ENCODE measurements at regions not wholly inside any gene's neighbourhood (a gene's known extent, or its start where the extent isn't known, plus 50 kb on each side); places are given as distances from the start of the nearest gene placed in this dataset.

GRCh38 chr4:155604718-155605626, 61.7 kb upstream of the GUCY1A1 start:
- Histone ChIP-seq H3K27ac (ENCODE audit: low read depth, low read length) (no peak overlapping the region), H3K9ac (ENCODE audit: low read length in 5 of 5) (no peak overlapping the region), H3K4me1 (ENCODE audit: control insufficient read depth in 5 of 5, insufficient read depth in 5 of 5, low read length in 5 of 5) (peaks cover 0 to 8% (median 5%) of the 10 kb centered on the region in 5 donors), H3K27me3 (ENCODE audit: control insufficient read depth in 5 of 5, insufficient read depth in 4 of 5, low read length in 5 of 5) (no peaks in the 10 kb centered on the region), H3K36me3 (ENCODE audit: control insufficient read depth in 5 of 5, insufficient read depth in 5 of 5, low read length in 5 of 5) (no peaks in the 10 kb centered on the region), H3K4me3 (ENCODE audit: low read depth in 1 of 5, low read length in 5 of 5) (no peak overlapping the region), H3K9me3 (ENCODE audit: control insufficient read depth in 5 of 5, low read length in 5 of 5) (no peaks in the 10 kb centered on the region)

GRCh38 chr4:155603360-155603891, 63.2 kb upstream of the GUCY1A1 start:
- H3K27ac ChIP-seq (ENCODE audit: low read depth, low read length), result no peak overlapping the region
- peaks cover 0 to 7% (median 2%) of the 10 kb centered on the region in 5 donors for H3K4me1 ChIP-seq (ENCODE audit: control insufficient read depth in 5 of 5, insufficient read depth in 5 of 5, low read length in 5 of 5)
- H3K36me3 ChIP-seq (ENCODE audit: control insufficient read depth in 5 of 5, insufficient read depth in 5 of 5, low read length in 5 of 5), result no peaks in the 10 kb centered on the region
- H3K27me3 ChIP-seq (ENCODE audit: control insufficient read depth in 5 of 5, insufficient read depth in 4 of 5, low read length in 5 of 5), result no peaks in the 10 kb centered on the region
- no peak overlapping the region for H3K4me3 ChIP-seq (ENCODE audit: low read depth in 1 of 5, low read length in 5 of 5)
- H3K9me3 ChIP-seq (ENCODE audit: control insufficient read depth in 5 of 5, low read length in 5 of 5), result no peaks in the 10 kb centered on the region
- H3K9ac ChIP-seq (ENCODE audit: low read length in 5 of 5), result no peak overlapping the region

- H3K4me3 ChIP-seq (ENCODE audit: low read depth in 1 of 5, low read length in 5 of 5), result no peak overlapping the region
- no peak overlapping the region for H3K9ac ChIP-seq (ENCODE audit: low read length in 5 of 5)
- H3K9me3 ChIP-seq (ENCODE audit: control insufficient read depth in 5 of 5, low read length in 5 of 5), result no peaks in the 10 kb centered on the region
- no peaks in the 10 kb centered on the region for H3K27me3 ChIP-seq (ENCODE audit: control insufficient read depth in 5 of 5, insufficient read depth in 4 of 5, low read length in 5 of 5)
- no peak overlapping the region for H3K27ac ChIP-seq (ENCODE audit: low read depth, low read length)
- no peaks in the 10 kb centered on the region for H3K36me3 ChIP-seq (ENCODE audit: control insufficient read depth in 5 of 5, insufficient read depth in 5 of 5, low read length in 5 of 5)
- peaks cover 0 to 5% (median 0%) of the 10 kb centered on the region in 5 donors for H3K4me1 ChIP-seq (ENCODE audit: control insufficient read depth in 5 of 5, insufficient read depth in 5 of 5, low read length in 5 of 5)
These were observed 64.1 kb upstream of the GUCY1A1 start for GRCh38 chr4:155602351-155603140.

- no peak overlapping the region for H3K27ac ChIP-seq (ENCODE audit: low read depth, low read length)
- H3K4me3 ChIP-seq (ENCODE audit: low read depth in 1 of 5, low read length in 5 of 5), result no peak overlapping the region
- H3K9ac ChIP-seq (ENCODE audit: low read length in 5 of 5), result no peak overlapping the region
- H3K27me3 ChIP-seq (ENCODE audit: control insufficient read depth in 5 of 5, insufficient read depth in 4 of 5, low read length in 5 of 5), result no peaks in the 10 kb centered on the region
- H3K4me1 ChIP-seq (ENCODE audit: control insufficient read depth in 5 of 5, insufficient read depth in 5 of 5, low read length in 5 of 5), result peaks cover 0 to 5% (median 0%) of the 10 kb centered on the region in 5 donors
- H3K36me3 ChIP-seq (ENCODE audit: control insufficient read depth in 5 of 5, insufficient read depth in 5 of 5, low read length in 5 of 5), result no peaks in the 10 kb centered on the region
- no peaks in the 10 kb centered on the region for H3K9me3 ChIP-seq (ENCODE audit: control insufficient read depth in 5 of 5, low read length in 5 of 5)
These were observed 66.4 kb upstream of the GUCY1A1 start for GRCh38 chr4:155600244-155600643.

GRCh38 chr4:155599596-155599995, 67.1 kb upstream of the GUCY1A1 start:
- Histone ChIP-seq H3K9me3 (ENCODE audit: control insufficient read depth in 5 of 5, low read length in 5 of 5) (no peaks in the 10 kb centered on the region), H3K4me1 (ENCODE audit: control insufficient read depth in 5 of 5, insufficient read depth in 5 of 5, low read length in 5 of 5) (peaks cover 0 to 5% (median 0%) of the 10 kb centered on the region in 5 donors), H3K36me3 (ENCODE audit: control insufficient read depth in 5 of 5, insufficient read depth in 5 of 5, low read length in 5 of 5) (no peaks in the 10 kb centered on the region), H3K4me3 (ENCODE audit: low read depth in 1 of 5, low read length in 5 of 5) (no peak overlapping the region), H3K27me3 (ENCODE audit: control insufficient read depth in 5 of 5, insufficient read depth in 4 of 5, low read length in 5 of 5) (no peaks in the 10 kb centered on the region), H3K9ac (ENCODE audit: low read length in 5 of 5) (no peak overlapping the region), H3K27ac (ENCODE audit: low read depth, low read length) (no peak overlapping the region)

GRCh38 chr4:155599085-155599484, 67.6 kb upstream of the GUCY1A1 start:
- Histone ChIP-seq H3K9me3 (ENCODE audit: control insufficient read depth in 5 of 5, low read length in 5 of 5) (no peaks in the 10 kb centered on the region), H3K9ac (ENCODE audit: low read length in 5 of 5) (no peak overlapping the region), H3K27ac (ENCODE audit: low read depth, low read length) (no peak overlapping the region), H3K4me1 (ENCODE audit: control insufficient read depth in 5 of 5, insufficient read depth in 5 of 5, low read length in 5 of 5) (peaks cover 0 to 5% (median 0%) of the 10 kb centered on the region in 5 donors), H3K4me3 (ENCODE audit: low read depth in 1 of 5, low read length in 5 of 5) (no peak overlapping the region), H3K36me3 (ENCODE audit: control insufficient read depth in 5 of 5, insufficient read depth in 5 of 5, low read length in 5 of 5) (no peaks in the 10 kb centered on the region), H3K27me3 (ENCODE audit: control insufficient read depth in 5 of 5, insufficient read depth in 4 of 5, low read length in 5 of 5) (no peaks in the 10 kb centered on the region)

GRCh38 chr4:155597933-155598451, 68.7 kb upstream of the GUCY1A1 start:
- Histone ChIP-seq H3K4me3 (ENCODE audit: low read depth in 1 of 5, low read length in 5 of 5) (no peak overlapping the region), H3K4me1 (ENCODE audit: control insufficient read depth in 5 of 5, insufficient read depth in 5 of 5, low read length in 5 of 5) (peaks cover 0 to 5% (median 0%) of the 10 kb centered on the region in 5 donors), H3K9ac (ENCODE audit: low read length in 5 of 5) (no peak overlapping the region), H3K9me3 (ENCODE audit: control insufficient read depth in 5 of 5, low read length in 5 of 5) (no peaks in the 10 kb centered on the region), H3K27ac (ENCODE audit: low read depth, low read length) (no peak overlapping the region), H3K27me3 (ENCODE audit: control insufficient read depth in 5 of 5, insufficient read depth in 4 of 5, low read length in 5 of 5) (no peaks in the 10 kb centered on the region), H3K36me3 (ENCODE audit: control insufficient read depth in 5 of 5, insufficient read depth in 5 of 5, low read length in 5 of 5) (no peaks in the 10 kb centered on the region)

GRCh38 chr4:155597281-155597680, 69.4 kb upstream of the GUCY1A1 start:
- H3K4me3 ChIP-seq (ENCODE audit: low read depth in 1 of 5, low read length in 5 of 5), result no peak overlapping the region
- no peak overlapping the region for H3K9ac ChIP-seq (ENCODE audit: low read length in 5 of 5)
- H3K9me3 ChIP-seq (ENCODE audit: control insufficient read depth in 5 of 5, low read length in 5 of 5), result no peaks in the 10 kb centered on the region
- H3K27me3 ChIP-seq (ENCODE audit: control insufficient read depth in 5 of 5, insufficient read depth in 4 of 5, low read length in 5 of 5), result no peaks in the 10 kb centered on the region
- peaks cover 0 to 5% (median 0%) of the 10 kb centered on the region in 5 donors for H3K4me1 ChIP-seq (ENCODE audit: control insufficient read depth in 5 of 5, insufficient read depth in 5 of 5, low read length in 5 of 5)
- H3K27ac ChIP-seq (ENCODE audit: low read depth, low read length), result no peak overlapping the region
- no peaks in the 10 kb centered on the region for H3K36me3 ChIP-seq (ENCODE audit: control insufficient read depth in 5 of 5, insufficient read depth in 5 of 5, low read length in 5 of 5)

GRCh38 chr4:155593793-155594192, 72.9 kb upstream of the GUCY1A1 start:
- Histone ChIP-seq H3K9me3 (ENCODE audit: control insufficient read depth in 5 of 5, low read length in 5 of 5) (peaks cover 0 to 2% (median 0%) of the 10 kb centered on the region in 5 donors), H3K4me1 (ENCODE audit: control insufficient read depth in 5 of 5, insufficient read depth in 5 of 5, low read length in 5 of 5) (peaks cover 0 to 4% (median 0%) of the 10 kb centered on the region in 5 donors), H3K9ac (ENCODE audit: low read length in 5 of 5) (no peak overlapping the region), H3K36me3 (ENCODE audit: control insufficient read depth in 5 of 5, insufficient read depth in 5 of 5, low read length in 5 of 5) (no peaks in the 10 kb centered on the region), H3K27me3 (ENCODE audit: control insufficient read depth in 5 of 5, insufficient read depth in 4 of 5, low read length in 5 of 5) (no peaks in the 10 kb centered on the region), H3K4me3 (ENCODE audit: low read depth in 1 of 5, low read length in 5 of 5) (no peak overlapping the region), H3K27ac (ENCODE audit: low read depth, low read length) (no peak overlapping the region)

Measured in subcutaneous abdominal adipose tissue (tissue), 5 donors.